ENCODE measurements at regions not wholly inside any gene's neighbourhood (a gene's known extent, or its start where the extent isn't known, plus 50 kb on each side); places are given as distances from the start of the nearest gene placed in this dataset.

- DNase-seq (no peak), ATAC-seq (no peak)
- H3K9me3 ChIP-seq, result no peaks in the 10 kb centered on the region
- intact Hi-C loops (cut with DNase I), result no loop called here
- H3K27me3 ChIP-seq, result no peaks in the 10 kb centered on the region
- H3K27ac ChIP-seq, result no peak overlapping the region
- no peak overlapping the region for H3K4me3 ChIP-seq
- WGBS, 4 donors, result 64 to 76% (median 74%) methylated on average over 2 of the region's 2 CpGs
- TF ChIP-seq POLR2A (IDR thresholded peaks at IDR 0.05), result no peak
- TF ChIP-seq CTCF (IDR thresholded peaks at IDR 0.05), result no peak
- no peaks in the 10 kb centered on the region for H3K4me1 ChIP-seq
- no peaks in the 10 kb centered on the region for H3K36me3 ChIP-seq
Observed at GRCh38 chr4:144575181-144575580, 70.8 kb upstream of the HHIP start.

- no peaks in the 10 kb centered on the region for H3K27me3 ChIP-seq
- no peaks in the 10 kb centered on the region for H3K4me1 ChIP-seq
- H3K9me3 ChIP-seq, result no peaks in the 10 kb centered on the region
- intact Hi-C loops (cut with DNase I), result no loop called here
- DNase-seq (no peak), ATAC-seq (no peak)
- H3K36me3 ChIP-seq, result no peaks in the 10 kb centered on the region
- no peak for TF ChIP-seq CTCF (IDR thresholded peaks at IDR 0.05)
- TF ChIP-seq POLR2A (IDR thresholded peaks at IDR 0.05), result no peak
- 96 to 98% (median 97%) methylated on average over 4 of the region's 4 CpGs for WGBS, 4 donors
- no peak overlapping the region for H3K27ac ChIP-seq
- no peak overlapping the region for H3K4me3 ChIP-seq
Observed at GRCh38 chr4:144578681-144579080, 67.3 kb upstream of the HHIP start.

GRCh38 chr4:144579411-144580030 is 66.4 kb upstream of the HHIP start:
- intact Hi-C loops (cut with DNase I), result no loop called here
- no peak overlapping the region for H3K4me3 ChIP-seq
- H3K27ac ChIP-seq, result no peak overlapping the region

GRCh38 chr4:144580430-144580829 is 65.5 kb upstream of the HHIP start:
- no peak overlapping the region for H3K4me3 ChIP-seq
- H3K27me3 ChIP-seq, result no peaks in the 10 kb centered on the region
- no peak for TF ChIP-seq CTCF (IDR thresholded peaks at IDR 0.05)
- no peak for TF ChIP-seq POLR2A (IDR thresholded peaks at IDR 0.05)
- H3K36me3 ChIP-seq, result no peaks in the 10 kb centered on the region
- no peaks in the 10 kb centered on the region for H3K4me1 ChIP-seq
- no peak overlapping the region for H3K27ac ChIP-seq
- DNase-seq (no peak), ATAC-seq (no peak)
- intact Hi-C loops (cut with DNase I), result no loop called here
- 86 to 96% (median 90%) methylated on average over 4 of the region's 4 CpGs for WGBS, 4 donors
- H3K9me3 ChIP-seq, result no peaks in the 10 kb centered on the region

More at GRCh38 chr4:144579411-144580030, 66.4 kb upstream of the HHIP start:
- ATAC-seq (no peak), DNase-seq (no peak)
- H3K9me3 ChIP-seq, result no peaks in the 10 kb centered on the region
- no peaks in the 10 kb centered on the region for H3K36me3 ChIP-seq
- H3K4me1 ChIP-seq, result no peaks in the 10 kb centered on the region
- TF ChIP-seq POLR2A (IDR thresholded peaks at IDR 0.05), result no peak
- TF ChIP-seq CTCF (IDR thresholded peaks at IDR 0.05), result no peak
- no peaks in the 10 kb centered on the region for H3K27me3 ChIP-seq
